NCI-H146 treated with DMSO at 0.1 percent for 48 hours (cell line): ENCODE measurements at regions not wholly inside any gene's neighbourhood (a gene's known extent, or its start where the extent isn't known, plus 50 kb on each side); places are given as distances from the start of the nearest gene placed in this dataset.
A peak's percentile ranks its signal among the peaks of the same experiment; 100 is the strongest.
"Not testable (repeated sequence)": the region's sequence is repeated elsewhere in the genome, so short reads cannot be mapped to it uniquely, and the experiment has no call there.

Source experiments
- DNase-seq: peaks from one replicate; lab custom pipeline; 2025; ENCODE audit not compliant: unreplicated experiment; lab: John Stamatoyannopoulos, UW

GRCh38 chr1:199482426-199482825 lies 545.1 kb upstream of the NR5A2 start:
- DNase-seq: no peak

GRCh38 chr1:199489594-199489993 lies 537.9 kb upstream of the NR5A2 start:
- DNase-seq: no peak

- DNase-seq: no peak
Measured at GRCh38 chr1:199490769-199491527, 536.6 kb upstream of the NR5A2 start.

GRCh38 chr1:199495432-199495831 lies 532.1 kb upstream of the NR5A2 start:
- no peak for DNase-seq

GRCh38 chr1:199498802-199499201 lies 528.7 kb upstream of the NR5A2 start:
- not testable (repeated sequence) for DNase-seq

GRCh38 chr1:199508072-199508471 lies 519.4 kb upstream of the NR5A2 start:
- DNase-seq: no peak

- no peak for DNase-seq
Measured at GRCh38 chr1:199508653-199509052, 518.9 kb upstream of the NR5A2 start.

- DNase-seq: no peak
Measured at GRCh38 chr1:199509456-199509855, 518.1 kb upstream of the NR5A2 start.

- DNase-seq: no peak
Measured at GRCh38 chr1:199510314-199510713, 517.2 kb upstream of the NR5A2 start.

GRCh38 chr1:199512037-199512710 lies 515.3 kb upstream of the NR5A2 start:
- no peak for DNase-seq

- DNase-seq: no peak
Measured at GRCh38 chr1:199515261-199515660, 512.2 kb upstream of the NR5A2 start.

- DNase-seq: no peak
Measured at GRCh38 chr1:199522338-199522737, 505.2 kb upstream of the NR5A2 start.

- no peak for DNase-seq
Measured at GRCh38 chr1:199522936-199523335, 504.6 kb upstream of the NR5A2 start.

GRCh38 chr1:199529324-199529723 lies 498.2 kb upstream of the NR5A2 start:
- DNase-seq: no peak

- not testable (repeated sequence) for DNase-seq
Measured at GRCh38 chr1:199533361-199533760, 494.1 kb upstream of the NR5A2 start.

GRCh38 chr1:199545780-199546179 lies 481.7 kb upstream of the NR5A2 start:
- DNase-seq: no peak

GRCh38 chr1:199546323-199546722 lies 481.2 kb upstream of the NR5A2 start:
- no peak for DNase-seq

GRCh38 chr1:199549421-199549820 lies 478.1 kb upstream of the NR5A2 start:
- DNase-seq: no peak

- DNase-seq: no peak
Measured at GRCh38 chr1:199550199-199551065, 477.1 kb upstream of the NR5A2 start.

- DNase-seq: peak; percentile 2
Measured at GRCh38 chr1:199551967-199552565, 475.4 kb upstream of the NR5A2 start.

GRCh38 chr1:199553104-199553503 lies 474.4 kb upstream of the NR5A2 start:
- DNase-seq: no peak
